T-helper 2 cell (primary cell): ENCODE measurements at regions not wholly inside any gene's neighbourhood (a gene's known extent, or its start where the extent isn't known, plus 50 kb on each side); places are given as distances from the start of the nearest gene placed in this dataset.

Experiments
- DNase-seq, 5 experiments: peaks; one replicate each; pipeline versions ENCODE4 v3.0.0 to v3.0.0-alpha.2; 2012 to 2022

DNA sequence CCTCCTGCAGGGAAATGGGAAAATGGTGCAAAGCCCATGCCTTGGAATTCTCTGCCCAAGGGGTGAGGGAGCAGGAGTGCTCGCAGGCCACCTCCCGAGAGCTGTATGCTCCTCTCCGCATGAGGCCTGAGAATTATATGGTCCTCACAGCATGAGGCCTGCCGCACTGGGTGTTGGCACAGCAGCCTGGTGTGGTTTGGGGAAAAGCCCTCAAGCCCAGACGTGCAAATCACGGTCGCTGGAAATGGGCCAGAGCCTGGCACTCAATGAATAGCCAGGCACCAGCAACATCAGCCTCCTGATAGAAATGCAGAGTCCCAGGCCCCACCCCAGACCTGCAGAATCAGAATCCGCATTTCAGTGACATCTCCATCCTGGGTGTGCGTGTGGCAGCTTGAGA is 156.4 kb upstream of the FOXF1 start:
- DNase-seq, result no peak

DNA sequence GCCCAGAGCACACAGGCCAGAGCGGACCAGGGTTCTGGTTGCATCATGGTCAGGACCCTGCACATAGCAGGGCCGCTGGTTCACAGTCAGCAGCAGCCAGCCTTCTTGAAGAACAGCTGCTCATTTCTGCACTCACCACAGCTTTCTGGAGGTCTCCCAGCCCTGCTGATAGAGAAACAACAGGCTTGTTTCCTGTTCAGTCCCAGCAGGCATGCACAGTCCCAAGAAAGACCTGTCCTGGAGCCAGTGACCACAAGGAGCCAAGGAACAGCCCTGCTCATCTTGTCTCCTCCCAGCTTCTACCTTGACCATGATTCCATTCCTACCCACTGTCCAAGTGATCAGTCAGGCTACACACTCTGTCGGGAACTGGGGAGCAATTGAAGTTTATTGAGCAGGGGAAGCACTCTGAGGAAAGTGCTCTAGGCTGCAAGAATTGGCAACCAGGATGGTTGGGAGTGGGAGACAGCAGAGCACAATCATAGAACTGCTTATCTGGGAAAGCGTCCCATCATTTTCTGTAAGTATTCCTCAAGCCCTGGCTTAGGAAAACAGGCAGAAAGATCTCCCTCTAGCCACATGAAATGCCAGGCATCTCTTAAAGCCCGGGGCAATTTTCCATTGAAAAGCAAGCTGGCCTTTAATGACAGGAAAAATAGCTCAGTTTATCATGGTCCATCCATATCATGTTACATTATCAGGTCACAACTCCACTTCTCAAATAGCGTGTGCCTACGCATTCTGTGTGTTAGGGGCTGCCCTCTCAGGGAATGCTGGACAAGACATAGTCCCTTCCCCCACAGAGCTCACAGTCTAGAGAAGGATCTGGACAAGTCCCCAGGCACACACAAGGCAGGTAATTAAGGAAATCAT is 155.4 kb upstream of the FOXF1 start:
- no peak for DNase-seq

DNA sequence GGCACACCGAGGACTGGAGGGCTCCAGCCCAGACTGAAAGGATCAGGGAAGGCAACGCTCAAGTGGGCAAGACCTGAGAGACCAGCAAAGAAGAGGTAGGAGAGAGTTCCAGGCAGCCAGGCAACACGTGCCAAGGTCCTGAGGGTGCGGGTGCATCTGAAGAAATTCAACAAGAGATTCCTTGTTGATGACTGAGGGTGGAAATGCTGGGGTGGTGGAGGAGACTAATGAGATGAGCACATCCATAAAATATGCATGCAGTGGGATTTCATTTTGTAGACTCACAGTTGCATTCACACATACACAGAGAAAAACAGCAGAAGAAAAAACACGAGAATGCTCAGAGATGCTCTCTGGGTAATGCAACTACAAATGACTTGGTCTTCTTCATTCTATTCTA is 154.8 kb upstream of the FOXF1 start:
- no peak for DNase-seq

DNA sequence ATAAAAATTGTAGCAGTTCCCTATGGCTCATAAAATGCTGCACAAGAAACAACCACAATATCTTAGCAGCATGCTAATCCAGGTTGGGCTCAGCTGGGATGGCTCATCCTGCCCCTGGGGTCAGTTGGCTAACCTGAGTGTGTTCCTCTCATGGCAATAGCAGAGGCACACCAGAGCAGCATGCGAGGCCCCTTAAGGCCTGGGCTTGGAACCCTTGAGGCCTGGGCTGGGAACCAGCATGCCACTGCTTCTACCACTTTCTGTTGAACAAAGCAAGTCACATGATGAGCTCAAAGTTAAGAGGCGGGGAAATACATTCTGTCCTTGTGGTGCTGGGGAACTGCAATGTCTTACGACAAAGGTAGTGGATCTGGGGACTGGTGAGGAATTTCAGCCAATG is 154.4 kb upstream of the FOXF1 start:
- no peak for DNase-seq

DNA sequence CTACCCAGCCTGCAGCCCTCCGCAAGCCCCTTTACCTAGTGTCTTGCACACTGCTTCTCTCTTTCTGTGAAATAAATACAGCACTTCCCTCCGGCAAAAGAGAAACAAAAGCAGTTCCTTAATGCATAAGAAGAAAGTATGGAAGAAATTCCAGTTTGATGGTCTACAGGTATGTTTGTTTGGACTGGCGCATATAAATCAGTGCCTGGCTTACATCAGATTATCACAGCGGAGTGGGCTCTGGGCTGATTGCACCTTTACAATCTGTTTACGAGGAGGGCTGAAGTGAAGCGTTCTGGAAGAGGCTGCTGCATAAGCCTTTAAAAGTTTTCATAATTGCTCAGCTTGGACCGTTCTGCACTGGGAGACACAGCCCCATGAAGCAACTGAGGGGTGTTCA is 153.5 kb upstream of the FOXF1 start:
- no peak for DNase-seq

DNA sequence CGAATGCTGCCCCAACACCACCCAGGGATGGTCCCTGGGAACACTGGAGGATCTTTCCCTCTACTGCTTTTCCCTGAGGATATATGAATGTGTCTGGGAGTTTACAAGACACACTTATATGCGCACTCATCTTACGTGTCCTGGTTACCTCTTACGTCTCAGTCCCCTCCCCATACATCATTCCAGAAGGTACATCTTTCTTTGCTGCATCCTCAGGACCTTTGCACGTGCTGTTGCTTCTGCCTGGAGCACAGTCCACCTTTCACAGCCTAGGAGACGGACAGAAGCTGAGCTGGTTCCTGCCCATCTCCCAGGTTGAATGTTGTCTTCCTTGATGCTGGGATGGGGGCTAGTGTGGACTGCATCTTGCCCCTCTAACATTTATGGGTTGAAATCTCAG is 153.0 kb upstream of the FOXF1 start:
- no peak for DNase-seq

DNA sequence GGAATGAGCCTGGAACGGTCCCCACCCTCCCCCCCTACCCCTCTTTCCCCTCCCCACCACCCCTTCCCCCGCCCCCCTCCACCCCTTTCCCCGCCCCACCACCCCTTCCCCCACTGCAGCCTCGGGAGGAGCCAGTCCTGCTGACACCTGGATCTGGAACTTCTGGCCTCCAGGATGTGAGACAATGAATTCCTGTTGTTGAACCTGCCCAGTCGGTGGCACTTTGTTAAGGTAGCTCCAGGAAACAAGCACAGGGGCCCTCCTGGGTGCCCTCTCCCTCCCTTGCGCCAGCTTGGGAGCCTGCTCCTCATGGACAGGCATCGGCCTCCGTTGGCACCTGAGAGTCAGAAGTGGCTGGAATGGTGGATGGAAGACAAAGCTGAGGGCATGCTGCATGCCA is 152.4 kb upstream of the FOXF1 start:
- DNase-seq, result no peak

DNA sequence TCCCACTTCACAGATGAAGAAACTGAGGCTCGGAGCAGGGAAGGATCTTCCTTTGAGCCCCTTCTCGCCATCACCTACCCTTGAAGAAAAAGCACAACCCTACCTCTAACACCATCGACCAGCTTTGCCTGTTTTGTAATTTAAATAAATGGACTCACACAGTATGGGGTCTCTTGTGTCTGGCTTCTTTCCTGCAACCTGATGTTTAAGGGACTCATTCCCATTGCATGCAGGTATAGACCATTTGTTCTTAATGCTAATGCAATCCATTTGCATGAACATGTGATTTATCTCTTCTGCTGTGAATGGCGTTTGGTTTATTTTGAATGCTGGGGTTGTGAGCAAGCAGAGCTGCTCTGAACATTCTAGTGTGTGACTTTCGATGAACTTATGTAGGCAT is 150.8 kb upstream of the FOXF1 start:
- no peak for DNase-seq

DNA sequence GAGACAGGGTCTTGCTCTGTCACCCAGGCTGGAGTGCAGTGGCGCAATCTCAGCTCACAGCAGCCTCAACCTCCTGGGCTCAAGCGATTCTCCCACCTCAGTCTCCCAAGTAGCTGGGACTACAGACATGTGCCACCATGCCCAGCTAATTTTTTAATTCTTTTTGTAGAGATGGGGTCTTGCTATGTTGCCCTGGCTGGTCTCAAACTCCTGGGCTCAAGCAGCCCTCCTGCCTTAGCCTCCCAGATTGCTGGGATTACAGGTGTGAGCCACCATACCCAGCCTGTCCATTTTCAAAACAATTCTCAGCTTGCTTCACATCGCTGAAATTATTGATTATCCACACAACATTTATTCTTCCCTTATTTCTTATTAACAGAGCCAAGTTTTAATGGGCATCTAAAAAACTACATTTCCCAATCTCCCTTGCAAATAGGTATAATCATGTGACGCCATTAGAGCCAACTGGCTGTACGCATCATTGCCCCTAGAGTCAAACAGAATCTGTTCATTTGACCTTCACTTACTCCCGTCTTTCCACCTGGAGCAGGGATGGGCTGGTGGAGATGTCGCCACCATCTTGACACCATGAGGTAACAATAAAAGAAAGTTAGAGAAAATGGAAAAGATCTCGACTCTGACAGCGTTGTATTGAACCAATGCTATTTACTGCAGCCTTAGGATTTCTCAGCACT is 148.0 kb upstream of the FOXF1 start:
- DNase-seq, result no peak

DNA sequence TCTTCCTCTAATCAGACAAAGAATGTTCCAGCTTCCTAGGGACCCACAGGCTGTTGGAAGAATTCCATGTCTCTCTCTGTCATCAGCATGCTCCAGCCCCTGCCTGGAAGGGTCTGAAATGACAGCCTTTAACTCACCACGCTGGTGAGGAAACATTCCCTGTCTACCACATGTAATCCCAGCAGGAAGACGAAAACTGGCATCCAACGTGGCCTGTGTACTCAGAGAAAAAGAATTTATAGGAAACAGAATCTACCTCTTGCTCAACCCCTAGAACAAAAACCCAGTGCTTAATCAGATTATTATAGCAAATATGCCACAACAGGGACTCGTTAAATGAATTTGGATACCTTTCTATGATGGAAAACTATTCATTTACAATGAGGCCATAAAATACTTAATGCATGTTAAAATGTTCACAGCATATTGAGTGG is 147.3 kb upstream of the FOXF1 start:
- DNase-seq, result no peak

DNA sequence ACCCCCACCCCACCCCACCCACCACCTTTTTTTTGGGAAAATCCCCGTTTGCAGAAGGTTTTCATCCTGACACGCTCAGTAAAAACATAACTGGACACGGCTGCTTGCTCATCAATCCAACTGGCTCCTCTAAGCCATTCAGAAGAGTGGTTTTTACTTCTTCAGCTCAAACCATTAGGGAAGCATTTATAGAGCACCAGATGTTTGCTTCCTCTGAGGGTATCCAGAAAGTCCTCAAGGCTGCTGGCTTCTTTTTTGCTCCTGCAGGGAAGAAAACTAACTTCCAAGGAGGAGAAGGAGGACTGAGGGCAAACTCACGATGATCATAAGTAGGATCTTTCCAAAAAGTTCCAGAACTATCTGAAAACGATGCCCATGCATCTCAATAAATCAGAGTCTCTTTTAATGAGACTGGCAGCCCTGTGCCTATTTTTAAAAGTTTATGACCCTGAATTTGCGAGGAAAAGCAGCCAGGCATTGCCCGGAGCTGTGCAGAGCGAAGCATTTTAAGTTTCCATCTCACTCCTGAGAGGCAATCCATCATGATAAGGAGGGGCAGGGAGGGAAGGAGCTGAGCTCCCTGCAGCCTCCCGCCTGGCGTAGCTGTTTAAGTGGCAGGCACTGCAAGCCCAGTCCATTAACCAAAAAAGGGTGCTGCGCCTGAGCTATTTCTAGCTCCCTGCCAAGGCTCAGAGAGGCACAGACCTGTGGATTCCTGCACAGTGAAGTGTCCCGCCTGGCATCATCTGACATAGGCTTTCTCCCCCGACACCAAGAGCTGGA is 146.3 kb upstream of the FOXF1 start:
- DNase-seq, result no peak

DNA sequence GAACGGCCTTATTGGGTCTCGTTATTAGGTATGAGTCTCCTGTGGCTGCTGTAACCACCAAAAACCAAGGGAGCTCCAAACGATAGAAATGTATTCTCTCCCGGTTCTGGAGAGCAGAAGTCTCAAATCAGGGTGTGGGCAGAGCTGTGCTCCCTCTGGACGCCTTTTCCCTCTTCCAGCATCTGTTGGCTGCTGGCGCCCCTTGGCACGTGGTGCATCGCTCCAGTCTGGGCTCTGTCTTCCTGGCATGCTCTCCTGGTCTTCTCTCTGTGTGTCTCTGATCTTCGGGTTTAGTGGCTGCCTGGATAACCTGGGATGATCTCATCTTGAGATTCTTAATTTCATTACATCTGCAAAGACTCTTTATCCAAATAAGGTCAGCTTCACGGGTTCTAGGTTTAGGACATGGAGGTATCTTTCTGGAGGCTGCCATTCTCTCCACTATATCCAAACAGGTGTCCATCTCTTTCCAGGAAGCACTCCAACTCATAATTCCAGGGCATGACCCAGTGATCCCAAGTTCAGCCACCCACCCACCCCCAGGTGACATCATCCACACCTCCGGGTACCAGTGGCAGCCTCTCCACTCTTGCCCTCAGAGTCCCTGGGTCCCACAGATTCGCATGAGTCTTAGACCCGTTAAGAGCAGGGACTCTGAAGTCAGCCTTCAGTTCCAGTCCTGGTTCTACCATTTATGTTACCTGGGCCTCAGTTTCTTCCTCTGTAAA is 145.5 kb upstream of the FOXF1 start:
- DNase-seq, result no peak

DNA sequence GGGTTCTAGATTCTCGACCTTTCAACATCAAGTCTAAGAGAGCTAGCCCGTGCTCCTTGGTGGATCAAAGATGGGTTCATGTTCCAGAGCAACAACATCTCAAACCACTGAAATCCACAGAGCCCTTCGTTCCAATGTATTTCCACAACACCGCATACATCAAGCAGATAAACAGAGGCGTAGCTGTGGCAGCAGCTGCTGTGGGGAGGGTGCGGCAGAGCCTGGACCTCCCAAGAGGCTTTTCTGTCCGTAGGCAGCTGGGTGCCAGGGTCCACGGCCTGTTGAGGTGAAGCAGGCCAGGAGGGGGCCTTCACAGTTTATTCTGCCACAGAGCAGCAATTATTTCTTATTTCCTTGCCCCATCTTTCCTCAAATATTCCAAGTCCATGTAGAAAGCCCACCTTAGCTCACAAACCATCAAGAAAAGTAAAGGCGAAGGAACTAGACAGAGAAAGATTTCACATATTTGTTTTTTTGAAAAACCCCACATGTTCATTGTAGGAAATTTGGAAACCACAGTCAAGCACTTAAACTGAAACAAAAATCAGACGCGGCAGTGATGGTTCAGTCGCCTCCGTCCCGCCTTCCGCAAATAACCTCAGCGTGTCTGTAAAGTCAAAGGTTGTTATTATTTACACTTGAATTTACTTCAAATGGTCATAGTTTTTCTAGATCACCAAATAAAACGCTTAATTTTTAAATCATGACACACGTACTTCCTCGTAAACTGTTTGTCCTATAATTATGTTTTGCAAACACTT is 144.6 kb upstream of the FOXF1 start:
- no peak for DNase-seq

DNA sequence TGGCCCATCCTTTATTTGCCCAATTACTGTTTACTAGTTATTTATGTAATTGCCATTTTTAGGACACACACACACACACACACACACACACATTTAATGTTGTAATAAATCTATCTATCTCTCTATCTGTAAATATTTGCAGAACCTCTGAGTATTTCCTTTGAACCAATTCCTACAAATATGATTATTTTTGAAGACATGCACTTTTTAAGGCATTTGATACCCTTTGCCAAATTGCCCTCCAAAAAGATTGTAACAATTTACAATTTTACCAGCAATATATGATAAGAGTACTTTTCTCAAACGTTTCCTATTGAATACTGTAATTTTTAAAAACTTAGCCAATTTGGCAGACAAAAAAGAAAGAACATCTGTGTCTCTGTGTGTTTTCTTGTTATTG is 143.8 kb upstream of the FOXF1 start:
- DNase-seq, result no peak

DNA sequence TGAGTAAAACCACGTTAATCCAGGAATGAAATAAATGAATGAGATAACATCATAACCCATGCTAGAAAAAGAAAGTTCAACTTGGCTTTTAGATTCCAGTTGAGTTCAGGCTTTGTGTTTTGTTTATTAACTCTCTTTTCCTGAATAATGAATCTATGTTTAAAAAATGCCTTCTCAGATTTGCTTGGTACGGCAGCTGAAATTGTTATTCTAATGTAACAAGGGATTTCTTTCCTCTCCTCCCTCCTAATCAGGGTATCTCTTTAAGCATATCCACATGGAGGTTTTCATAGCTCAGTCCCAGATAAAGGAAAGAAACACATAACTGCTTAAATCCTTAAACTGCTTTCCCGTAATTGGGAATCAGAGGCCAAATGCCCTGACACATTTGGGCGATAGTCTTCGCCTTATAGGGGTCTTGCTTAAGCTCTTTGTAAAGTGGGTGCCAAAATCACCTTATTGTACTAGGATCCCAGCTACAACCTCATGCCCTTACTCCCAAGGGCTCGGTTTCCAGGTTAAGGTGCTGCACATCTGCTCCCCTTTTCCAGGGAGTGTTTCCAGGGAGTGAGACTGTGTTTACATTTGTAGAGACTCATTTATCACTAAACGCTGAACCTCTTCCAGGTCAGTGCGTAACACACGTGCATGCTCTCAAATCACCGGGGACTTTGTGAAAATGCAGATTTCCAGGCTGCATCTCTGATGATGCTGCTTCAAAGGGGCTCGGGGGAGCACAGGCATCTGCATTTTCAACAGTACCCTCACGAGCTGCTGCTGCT is 142.8 kb upstream of the FOXF1 start:
- DNase-seq, result no peak

DNA sequence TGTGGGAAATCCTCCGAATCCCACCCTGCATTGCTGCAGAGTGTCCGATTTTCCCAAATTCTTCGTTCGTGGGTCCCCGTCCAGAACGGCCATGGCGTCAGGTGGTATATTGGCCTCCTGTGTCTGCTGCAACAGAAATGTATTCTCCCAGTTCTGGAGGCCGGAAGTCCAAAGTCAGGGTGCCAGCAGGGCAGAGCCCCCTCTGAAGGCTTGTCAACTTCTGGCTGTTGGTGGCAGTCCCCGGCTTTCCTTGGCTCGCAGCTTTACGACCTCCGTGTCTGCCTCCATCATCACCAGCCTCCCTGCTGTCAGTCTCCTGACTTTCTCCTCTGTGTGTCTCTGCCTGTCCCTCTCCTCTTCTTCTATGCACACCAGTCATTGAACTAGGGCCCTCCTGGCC is 142.1 kb upstream of the FOXF1 start:
- no peak for DNase-seq

DNA sequence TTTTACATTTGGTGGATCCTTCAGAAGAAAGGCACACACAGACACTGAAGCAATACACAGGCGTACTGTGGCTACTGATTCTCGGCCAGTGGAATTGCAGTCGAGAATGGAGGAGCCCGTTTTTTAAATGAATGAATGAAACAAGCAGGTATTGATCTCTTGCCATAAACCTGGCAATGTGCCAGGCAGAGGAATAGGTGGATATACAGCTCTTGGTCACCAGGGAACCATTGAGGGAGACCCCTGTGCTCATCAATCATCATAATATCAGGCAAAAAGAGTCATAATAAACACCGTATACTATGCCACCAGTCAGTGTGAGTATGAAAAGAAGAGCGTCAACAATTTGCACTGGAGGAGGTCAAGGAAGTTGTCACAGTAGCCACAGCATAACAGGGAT is 140.3 kb upstream of the FOXF1 start:
- no peak for DNase-seq

DNA sequence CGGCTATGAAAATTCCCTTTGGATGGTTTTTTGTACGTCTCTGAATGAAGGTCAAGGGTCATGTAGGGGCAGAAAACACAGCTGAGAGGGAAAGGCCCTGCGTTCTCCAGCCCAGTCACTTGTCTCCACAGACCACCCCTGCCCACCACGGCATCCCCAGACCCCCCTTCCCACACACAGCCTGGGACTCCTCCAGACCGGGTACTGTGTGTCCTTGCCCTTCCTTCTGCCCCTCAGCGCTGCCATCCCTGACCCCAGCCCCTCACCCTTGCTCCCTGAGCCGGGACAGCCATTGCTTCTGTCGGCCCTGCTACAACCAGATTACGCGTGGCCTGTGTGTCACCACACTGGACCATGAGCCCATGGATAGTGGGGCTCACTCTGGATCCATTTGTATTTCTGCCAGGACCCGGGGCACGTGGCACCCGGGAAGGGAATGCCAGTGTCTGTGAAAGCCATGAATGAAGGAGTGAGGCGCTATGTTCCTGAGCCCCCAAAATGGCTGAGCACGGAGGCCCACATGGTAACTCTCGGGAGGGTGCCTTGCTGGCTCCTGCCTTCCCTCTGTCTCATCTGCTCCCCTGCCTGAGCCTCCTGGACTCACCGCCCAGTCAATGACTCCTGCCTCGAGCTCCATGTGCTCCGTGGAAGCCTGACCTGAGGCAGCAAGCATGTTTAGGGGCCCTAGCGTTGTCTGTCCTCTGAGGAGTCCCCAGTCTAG is 139.1 kb upstream of the FOXF1 start:
- no peak for DNase-seq

DNA sequence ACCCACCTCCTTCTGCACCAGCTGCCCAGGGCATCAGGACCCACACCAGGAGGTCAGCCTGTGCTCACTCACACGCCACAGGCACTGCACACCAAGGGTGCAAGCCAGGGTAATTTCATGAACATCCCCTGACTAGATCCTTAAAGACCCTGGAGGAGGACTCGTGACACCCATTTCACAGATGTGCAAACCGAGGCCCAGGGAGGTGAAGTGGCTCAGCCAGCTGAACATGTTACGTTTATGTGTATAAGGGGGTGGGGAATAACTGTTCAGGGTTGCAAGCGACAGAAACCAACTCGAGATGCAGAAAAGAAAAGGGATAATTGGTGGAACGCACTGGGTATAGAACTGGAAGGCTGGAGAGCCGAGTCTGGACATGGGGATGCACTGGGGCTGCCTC is 138.1 kb upstream of the FOXF1 start:
- no peak for DNase-seq

DNA sequence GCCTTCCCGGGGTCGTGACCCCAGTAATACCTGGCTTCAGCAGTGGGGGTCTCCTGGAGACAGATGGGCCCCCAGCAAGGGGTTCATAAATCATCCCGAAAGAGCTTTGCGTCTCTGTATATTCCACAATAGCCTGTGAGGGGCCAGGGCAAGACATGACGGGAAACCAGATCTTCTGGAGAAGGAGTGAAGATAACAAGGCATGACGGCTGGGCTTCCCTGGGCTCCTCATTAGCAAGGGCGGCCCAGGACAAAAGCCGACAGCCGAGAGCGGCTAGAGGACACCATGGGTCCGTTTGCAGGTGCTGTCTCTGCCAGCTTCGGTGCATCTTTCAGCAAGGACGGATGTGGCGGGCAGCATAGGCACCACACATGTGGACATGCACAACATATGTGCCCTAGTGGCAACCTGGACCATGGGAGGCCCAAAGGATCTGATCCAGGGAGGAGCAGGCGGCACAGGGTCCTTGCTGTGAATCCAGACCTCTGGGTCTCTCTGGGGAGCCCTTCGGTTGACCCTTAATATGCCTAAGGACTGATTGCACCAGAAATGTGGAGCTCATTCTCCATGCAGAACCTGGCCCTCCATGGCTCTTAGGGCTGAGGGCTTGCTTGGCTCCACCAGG is 136.9 kb upstream of the FOXF1 start:
- no peak for DNase-seq
